Suprapubic skin (tissue), 4 donors: ENCODE measurements at regions not wholly inside any gene's neighbourhood (a gene's known extent, or its start where the extent isn't known, plus 50 kb on each side); places are given as distances from the start of the nearest gene placed in this dataset.

ENCODE experiments used
- DNase-seq, 2 donors: peaks; one replicate each; pipeline ENCODE4 v3.0.0-alpha.2; 2019; ENCODE audit warnings: low spot score in 2 of 2
- H3K27ac ChIP-seq: fragments of 200-600 bp; sonication (generic); one replicate; pipeline ENCODE4 v1.5.1; 2019
- H3K27me3 ChIP-seq: fragments of 200-600 bp; sonication (generic); one replicate; pipeline ENCODE4 v1.5.1; 2019
- H3K36me3 ChIP-seq: fragments of 200-600 bp; sonication (generic); one replicate; pipeline ENCODE4 v1.5.1; 2019
- H3K4me1 ChIP-seq: fragments of 200-600 bp; sonication (generic); one replicate; pipeline ENCODE4 v1.5.1; 2019
- H3K4me3 ChIP-seq: fragments of 200-600 bp; sonication (generic); one replicate; pipeline ENCODE4 v1.5.1; 2019; ENCODE audit warnings: mild to moderate bottlenecking
- H3K9me3 ChIP-seq: fragments of 200-600 bp; sonication (generic); one replicate; pipeline ENCODE4 v1.5.1; 2019
- CTCF ChIP-seq, 2 donors: fragments of 200-600 bp in 1 of 2; fragments of 450-650 bp in 1 of 2; sonication (generic) in 1 of 2; IDR thresholded peaks; one replicate each; pipeline ENCODE4 v1.5.1; 2016 to 2019; ENCODE audit warnings: antibody characterized with exemption in 2 of 2, mild to moderate bottlenecking in 1 of 2, moderate library complexity in 1 of 2
- EP300 ChIP-seq: sonication (generic); formaldehyde crosslinking; IDR thresholded peaks from one replicate; pipeline ENCODE4 v1.6.1; 2017; ENCODE audit warnings: antibody characterized with exemption
- POLR2A ChIP-seq, 2 donors: fragments of 450-650 bp; IDR thresholded peaks; one replicate each; pipeline ENCODE4 v1.6.1; 2017; ENCODE audit warnings: antibody characterized with exemption in 2 of 2, mild to moderate bottlenecking in 2 of 2, moderate library complexity in 2 of 2
- POLR2AphosphoS5 ChIP-seq, 3 donors: sonication (generic); formaldehyde crosslinking; IDR thresholded peaks; one replicate each; pipeline ENCODE4 v1.6.1; 2017; ENCODE audit warnings: antibody characterized with exemption in 3 of 3
- WGBS: methylation state at CpG from one replicate; pipeline ENCODE4 v1.1.5; 2018; 5-methylcytosine and 5-hydroxymethylcytosine counted together

DNA sequence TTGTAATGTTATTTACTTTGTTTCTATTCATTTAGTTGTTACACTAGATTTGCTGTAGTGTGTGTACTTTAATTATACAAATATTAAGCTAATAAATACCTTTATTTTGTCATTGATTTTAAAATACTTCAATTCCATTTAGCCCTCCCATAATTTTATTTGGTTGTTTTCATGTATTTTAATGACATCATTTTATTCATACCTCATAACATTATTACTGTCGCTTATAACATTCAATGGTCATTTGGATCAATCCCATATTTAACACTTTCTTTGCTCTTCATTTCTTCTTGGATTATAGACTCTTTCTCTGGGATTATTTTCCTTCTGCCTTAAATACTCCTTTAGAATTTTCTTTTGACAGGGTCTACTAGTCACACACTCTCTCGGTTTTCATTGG is 86.6 kb upstream of the CAND1 start:
- TF ChIP-seq CTCF (IDR thresholded peaks at IDR 0.05), result no peak
- TF ChIP-seq EP300, result no peak
- TF ChIP-seq POLR2A (IDR thresholded peaks at IDR 0.05), result no peak
- no peak for TF ChIP-seq POLR2AphosphoS5 (IDR thresholded peaks at IDR 0.05)
- no peak for DNase-seq

GRCh38 chr12:67193704-67194103 is 75.5 kb upstream of the CAND1 start:
- Histone ChIP-seq H3K27ac (no peak overlapping the region), H3K4me3 (no peak overlapping the region), H3K36me3 (no peaks in the 10 kb centered on the region), H3K27me3 (no peaks in the 10 kb centered on the region), H3K9me3 (no peaks in the 10 kb centered on the region), H3K4me1 (no peaks in the 10 kb centered on the region)
- DNase-seq, result no peak
- no peak for TF ChIP-seq POLR2AphosphoS5 (IDR thresholded peaks at IDR 0.05)
- no peak for TF ChIP-seq POLR2A (IDR thresholded peaks at IDR 0.05)
- no peak for TF ChIP-seq EP300
- no peak for TF ChIP-seq CTCF (IDR thresholded peaks at IDR 0.05)

More for the DNA sequence above, 86.6 kb upstream of the CAND1 start:
- no peak overlapping the region for H3K4me3 ChIP-seq
- H3K27ac ChIP-seq, result no peak overlapping the region
- H3K9me3 ChIP-seq, result no peaks in the 10 kb centered on the region
- H3K27me3 ChIP-seq, result peaks cover 7% of the 10 kb centered on the region
- no peaks in the 10 kb centered on the region for H3K4me1 ChIP-seq
- H3K36me3 ChIP-seq, result no peaks in the 10 kb centered on the region
- whole genome bisulfite sequencing, result 78% methylated on average over 2 of the region's 2 CpGs

- WGBS, result 0% methylated on average over 1 of the region's 1 CpG
- DNase-seq, result no peak
Measured at GRCh38 chr12:67200386-67200785, 68.8 kb upstream of the CAND1 start.

DNA sequence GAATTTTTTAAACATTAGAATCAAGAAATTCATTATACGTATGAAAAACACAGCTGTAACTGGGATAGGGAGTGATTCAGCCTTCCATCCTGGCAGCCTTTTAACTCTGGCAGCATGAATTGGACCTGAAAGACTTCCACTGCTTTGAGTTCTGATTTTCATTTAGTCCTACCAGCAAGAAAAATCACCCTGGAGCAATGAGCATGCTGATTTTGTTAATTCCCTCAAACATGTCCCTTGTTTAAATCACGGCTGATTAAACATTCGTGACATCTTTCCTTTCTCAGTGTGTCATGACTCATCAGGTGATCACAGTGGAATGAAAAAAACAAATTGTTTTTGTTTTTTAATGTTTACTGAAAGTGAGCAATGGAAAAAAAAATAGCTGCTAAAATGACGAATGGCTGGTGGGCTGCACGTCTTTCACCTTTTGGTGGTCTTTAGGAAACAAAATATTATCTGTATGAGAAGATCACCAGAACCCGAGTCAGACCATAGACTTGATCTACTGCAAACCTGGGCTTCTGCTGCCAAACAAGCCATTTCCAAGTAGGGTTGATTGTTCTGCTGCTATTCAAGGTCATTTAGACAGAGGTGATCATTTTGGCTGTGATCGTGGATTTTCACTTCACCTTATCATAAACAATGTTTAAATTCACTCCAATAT is 67.0 kb upstream of the CAND1 start:
- WGBS, result 41% methylated on average over 7 of the region's 7 CpGs
- no peak for DNase-seq
- Histone ChIP-seq H3K27ac (no peak overlapping the region), H3K27me3 (no peaks in the 10 kb centered on the region), H3K36me3 (no peaks in the 10 kb centered on the region), H3K9me3 (no peaks in the 10 kb centered on the region), H3K4me1 (no peaks in the 10 kb centered on the region), H3K4me3 (no peak overlapping the region)
- no peak for TF ChIP-seq POLR2AphosphoS5 (IDR thresholded peaks at IDR 0.05)
- no peak for TF ChIP-seq EP300
- TF ChIP-seq POLR2A (IDR thresholded peaks at IDR 0.05), result no peak
- TF ChIP-seq CTCF (IDR thresholded peaks at IDR 0.05), result no peak

More at GRCh38 chr12:67200386-67200785, 68.8 kb upstream of the CAND1 start:
- H3K27ac ChIP-seq, result no peak overlapping the region
- no peaks in the 10 kb centered on the region for H3K9me3 ChIP-seq
- H3K27me3 ChIP-seq, result no peaks in the 10 kb centered on the region
- TF ChIP-seq POLR2AphosphoS5 (IDR thresholded peaks at IDR 0.05) (no peak), POLR2A (IDR thresholded peaks at IDR 0.05) (no peak), EP300 (no peak), CTCF (IDR thresholded peaks at IDR 0.05) (no peak)
- H3K4me3 ChIP-seq, result no peak overlapping the region
- no peaks in the 10 kb centered on the region for H3K36me3 ChIP-seq
- H3K4me1 ChIP-seq, result no peaks in the 10 kb centered on the region

GRCh38 chr12:67202678-67203012 is 66.5 kb upstream of the CAND1 start:
- 90% methylated on average over 3 of the region's 3 CpGs for WGBS
- H3K4me3 ChIP-seq, result no peak overlapping the region
- no peaks in the 10 kb centered on the region for H3K27me3 ChIP-seq
- TF ChIP-seq CTCF (IDR thresholded peaks at IDR 0.05), result no peak
- no peak for DNase-seq
- H3K36me3 ChIP-seq, result no peaks in the 10 kb centered on the region
- no peaks in the 10 kb centered on the region for H3K9me3 ChIP-seq
- no peak overlapping the region for H3K27ac ChIP-seq
- no peaks in the 10 kb centered on the region for H3K4me1 ChIP-seq
